DND-41 (cell line): ENCODE measurements at regions not wholly inside any gene's neighbourhood (a gene's known extent, or its start where the extent isn't known, plus 50 kb on each side); places are given as distances from the start of the nearest gene placed in this dataset.

Experiments used
- EZH2 ChIP-seq: IDR thresholded peaks from 3 replicates; pipeline ENCODE4 v1.6.1; 2012; ENCODE audit warnings: borderline replicate concordance, low read depth, mild to moderate bottlenecking, moderate library complexity, low read length, inconsistent platforms; ENCODE audit not compliant: severe bottlenecking
- TF ChIP-seq, protein P1 (sequence below): IDR thresholded peaks from 2 replicates; pipeline ENCODE4 v1.5.1; 2012; ENCODE audit warnings: borderline replicate concordance, low read length, moderate library complexity, mild to moderate bottlenecking; ENCODE audit not compliant: poor library complexity, severe bottlenecking; ENCODE audit errors: extremely low read depth

DNA sequence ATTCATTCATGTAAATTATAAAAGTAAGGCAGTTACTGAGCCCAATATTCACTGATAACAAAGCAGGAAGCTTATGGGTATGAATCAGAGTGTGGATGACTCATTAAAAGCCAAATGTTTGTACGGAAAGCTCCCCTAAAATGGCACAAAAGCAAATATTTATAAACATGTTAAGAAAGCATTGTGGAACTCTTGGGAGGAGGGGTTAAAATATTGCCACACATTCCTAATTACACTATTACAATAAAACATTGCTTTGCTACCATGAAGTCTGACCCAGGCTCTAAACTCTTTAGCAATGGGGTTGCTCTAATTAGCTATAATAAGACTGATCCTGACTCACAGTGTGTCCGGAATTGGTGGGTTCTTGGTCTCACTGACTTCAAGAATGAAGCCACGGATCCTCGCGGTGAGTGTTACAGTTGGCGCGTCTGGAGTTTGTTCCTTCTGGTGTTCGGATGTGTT, 110.9 kb downstream of the NAB1 start:
- TF ChIP-seq, protein P1, sequence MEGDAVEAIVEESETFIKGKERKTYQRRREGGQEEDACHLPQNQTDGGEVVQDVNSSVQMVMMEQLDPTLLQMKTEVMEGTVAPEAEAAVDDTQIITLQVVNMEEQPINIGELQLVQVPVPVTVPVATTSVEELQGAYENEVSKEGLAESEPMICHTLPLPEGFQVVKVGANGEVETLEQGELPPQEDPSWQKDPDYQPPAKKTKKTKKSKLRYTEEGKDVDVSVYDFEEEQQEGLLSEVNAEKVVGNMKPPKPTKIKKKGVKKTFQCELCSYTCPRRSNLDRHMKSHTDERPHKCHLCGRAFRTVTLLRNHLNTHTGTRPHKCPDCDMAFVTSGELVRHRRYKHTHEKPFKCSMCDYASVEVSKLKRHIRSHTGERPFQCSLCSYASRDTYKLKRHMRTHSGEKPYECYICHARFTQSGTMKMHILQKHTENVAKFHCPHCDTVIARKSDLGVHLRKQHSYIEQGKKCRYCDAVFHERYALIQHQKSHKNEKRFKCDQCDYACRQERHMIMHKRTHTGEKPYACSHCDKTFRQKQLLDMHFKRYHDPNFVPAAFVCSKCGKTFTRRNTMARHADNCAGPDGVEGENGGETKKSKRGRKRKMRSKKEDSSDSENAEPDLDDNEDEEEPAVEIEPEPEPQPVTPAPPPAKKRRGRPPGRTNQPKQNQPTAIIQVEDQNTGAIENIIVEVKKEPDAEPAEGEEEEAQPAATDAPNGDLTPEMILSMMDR = no peak
- no peak for TF ChIP-seq EZH2
